ENCODE measurements at regions not wholly inside any gene's neighbourhood (a gene's known extent, or its start where the extent isn't known, plus 50 kb on each side); places are given as distances from the start of the nearest gene placed in this dataset.

DNA sequence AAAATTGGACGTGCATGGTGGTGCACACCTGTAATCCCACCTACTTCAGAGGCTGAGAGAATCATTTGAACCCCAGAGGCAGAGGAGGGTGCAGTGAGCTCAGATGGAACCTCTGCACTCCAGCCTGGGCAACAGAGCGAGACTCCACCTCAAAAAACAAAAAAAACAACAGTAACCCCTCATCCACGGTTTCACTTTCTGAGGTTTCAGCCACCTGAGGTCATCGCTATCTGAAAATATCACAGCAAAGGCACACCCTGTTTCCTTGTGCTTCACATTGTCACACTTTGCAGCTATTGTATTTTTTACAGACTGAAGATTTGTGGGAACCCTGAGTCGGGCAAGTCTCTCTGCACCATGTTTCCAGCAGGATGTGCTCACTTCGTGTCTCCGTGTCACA, 54.1 kb upstream of the FOXQ1 start:
- Histone ChIP-seq H3K4me3 (no peak overlapping the region), H3K4me1 (replicated peaks) (no peaks in the 10 kb centered on the region), H3K9me3 (replicated peaks) (no peaks in the 10 kb centered on the region), H3K27ac (no peak overlapping the region), H3K36me3 (no peaks in the 10 kb centered on the region), H3K27me3 (replicated peaks) (no peaks in the 10 kb centered on the region)
- DNase-seq (ENCODE audit: low read depth in 1 of 2, low spot score in 2 of 2): no peak

DNA sequence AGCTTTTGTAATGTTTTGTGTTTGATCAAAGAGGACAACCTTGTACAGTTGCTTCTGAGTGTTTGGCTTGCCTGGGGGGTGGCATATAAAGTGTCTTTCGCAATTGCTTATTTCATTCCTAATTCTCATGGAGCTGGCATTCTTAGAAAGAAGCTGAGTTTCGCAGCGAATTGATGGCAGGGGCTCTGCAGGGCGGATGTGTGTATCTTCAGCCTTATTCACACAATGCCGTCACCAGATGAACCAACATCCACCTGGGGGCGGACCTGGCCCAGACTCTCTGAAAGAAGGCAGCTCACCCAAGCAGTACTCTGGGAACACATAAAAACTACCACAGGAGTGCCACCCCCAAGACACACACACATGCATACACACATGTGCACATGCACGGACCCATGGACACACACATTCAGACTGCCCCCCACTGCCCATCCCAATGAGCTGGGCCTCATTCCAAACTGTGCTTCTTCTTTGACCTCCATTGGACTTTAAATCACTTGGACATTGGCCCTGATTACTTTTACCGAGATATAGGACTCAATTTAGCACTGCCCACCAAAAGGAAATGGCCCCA, 55.4 kb upstream of the FOXQ1 start:
- no peak for DNase-seq (ENCODE audit: low read depth in 1 of 2, low spot score in 2 of 2)
- Histone ChIP-seq H3K36me3 (no peaks in the 10 kb centered on the region), H3K4me1 (replicated peaks) (no peaks in the 10 kb centered on the region), H3K9me3 (replicated peaks) (no peaks in the 10 kb centered on the region), H3K27me3 (replicated peaks) (no peaks in the 10 kb centered on the region), H3K4me3 (no peak overlapping the region), H3K27ac (no peak overlapping the region)

DNA sequence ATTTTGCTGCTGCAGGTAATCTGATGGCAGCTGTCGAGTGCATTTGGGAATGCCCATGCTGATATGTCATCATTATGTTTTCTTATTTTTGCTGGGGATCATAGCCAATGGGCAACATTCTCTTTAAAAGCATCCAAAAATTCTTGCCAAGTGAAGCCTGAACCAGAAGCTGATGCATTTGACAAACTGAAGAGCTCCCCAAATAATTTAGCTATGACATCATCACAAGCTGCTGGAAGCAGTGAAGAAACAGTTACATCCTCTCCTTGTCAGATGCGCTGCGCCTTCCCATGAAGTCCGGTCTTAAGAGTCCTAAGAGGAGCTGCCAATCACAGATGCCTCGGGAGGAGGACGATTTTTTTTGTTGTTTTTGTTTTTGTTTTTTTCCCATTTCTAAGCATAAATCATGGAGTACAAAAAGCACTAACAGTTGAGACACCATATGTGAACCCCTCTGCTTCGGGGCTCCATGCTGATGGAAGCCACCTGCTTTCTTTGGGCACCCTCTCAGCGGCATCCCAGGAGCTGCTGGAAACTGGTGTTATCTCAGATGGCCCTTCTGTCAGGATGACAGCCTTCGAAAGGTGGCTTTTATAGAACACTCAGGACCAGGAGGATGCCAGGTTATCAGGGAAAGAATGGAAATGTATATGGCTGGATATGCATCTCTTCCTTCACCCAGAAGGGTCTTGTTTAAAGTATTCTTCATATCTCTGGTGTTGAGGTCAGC, 56.1 kb upstream of the FOXQ1 start:
- Histone ChIP-seq H3K36me3 (no peaks in the 10 kb centered on the region), H3K9me3 (replicated peaks) (no peaks in the 10 kb centered on the region), H3K27me3 (replicated peaks) (no peaks in the 10 kb centered on the region), H3K4me1 (replicated peaks) (0 out of 2 replicates have a peak, but pooled peaks cover 2% of the 10 kb centered on the region), H3K27ac (no peak overlapping the region), H3K4me3 (no peak overlapping the region)
- no peak for DNase-seq (ENCODE audit: low read depth in 1 of 2, low spot score in 2 of 2)

- no peak overlapping the region for H3K27ac ChIP-seq
- no peaks in the 10 kb centered on the region for H3K9me3 ChIP-seq (replicated peaks)
- DNase-seq (ENCODE audit: low read depth in 1 of 2, low spot score in 2 of 2): no peak
- no peaks in the 10 kb centered on the region for H3K36me3 ChIP-seq
- no peaks in the 10 kb centered on the region for H3K27me3 ChIP-seq (replicated peaks)
- H3K4me3 ChIP-seq: no peak overlapping the region
- H3K4me1 ChIP-seq (replicated peaks): 0 out of 2 replicates have a peak, but pooled peaks cover 4% of the 10 kb centered on the region
These were observed 57.6 kb upstream of the FOXQ1 start for GRCh38 chr6:1254326-1254725.

DNA sequence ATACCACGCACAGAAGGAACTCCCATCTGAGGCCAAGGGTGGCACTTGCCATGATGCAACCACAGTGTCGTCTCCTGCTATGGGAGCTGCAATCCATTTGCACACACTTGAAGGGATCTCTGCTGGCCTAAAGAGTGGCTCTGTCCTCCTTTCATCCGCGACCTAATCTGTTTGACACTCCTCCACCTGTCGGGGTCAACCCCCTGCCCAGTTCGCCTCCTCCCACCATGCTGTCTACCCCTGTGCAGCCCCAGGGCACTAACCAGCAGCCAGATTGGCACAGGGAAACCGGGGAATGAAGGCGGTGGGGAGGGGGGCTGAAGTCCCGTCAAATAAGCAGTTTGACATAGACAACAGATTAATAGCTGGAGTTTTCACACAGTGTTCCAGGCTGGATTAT, 58.1 kb upstream of the FOXQ1 start:
- no peaks in the 10 kb centered on the region for H3K27me3 ChIP-seq (replicated peaks)
- no peak overlapping the region for H3K27ac ChIP-seq
- no peak for DNase-seq (ENCODE audit: low read depth in 1 of 2, low spot score in 2 of 2)
- no peaks in the 10 kb centered on the region for H3K36me3 ChIP-seq
- H3K9me3 ChIP-seq (replicated peaks): no peaks in the 10 kb centered on the region
- no peak overlapping the region for H3K4me3 ChIP-seq
- 0 out of 2 replicates have a peak, but pooled peaks cover 4% of the 10 kb centered on the region for H3K4me1 ChIP-seq (replicated peaks)

DNA sequence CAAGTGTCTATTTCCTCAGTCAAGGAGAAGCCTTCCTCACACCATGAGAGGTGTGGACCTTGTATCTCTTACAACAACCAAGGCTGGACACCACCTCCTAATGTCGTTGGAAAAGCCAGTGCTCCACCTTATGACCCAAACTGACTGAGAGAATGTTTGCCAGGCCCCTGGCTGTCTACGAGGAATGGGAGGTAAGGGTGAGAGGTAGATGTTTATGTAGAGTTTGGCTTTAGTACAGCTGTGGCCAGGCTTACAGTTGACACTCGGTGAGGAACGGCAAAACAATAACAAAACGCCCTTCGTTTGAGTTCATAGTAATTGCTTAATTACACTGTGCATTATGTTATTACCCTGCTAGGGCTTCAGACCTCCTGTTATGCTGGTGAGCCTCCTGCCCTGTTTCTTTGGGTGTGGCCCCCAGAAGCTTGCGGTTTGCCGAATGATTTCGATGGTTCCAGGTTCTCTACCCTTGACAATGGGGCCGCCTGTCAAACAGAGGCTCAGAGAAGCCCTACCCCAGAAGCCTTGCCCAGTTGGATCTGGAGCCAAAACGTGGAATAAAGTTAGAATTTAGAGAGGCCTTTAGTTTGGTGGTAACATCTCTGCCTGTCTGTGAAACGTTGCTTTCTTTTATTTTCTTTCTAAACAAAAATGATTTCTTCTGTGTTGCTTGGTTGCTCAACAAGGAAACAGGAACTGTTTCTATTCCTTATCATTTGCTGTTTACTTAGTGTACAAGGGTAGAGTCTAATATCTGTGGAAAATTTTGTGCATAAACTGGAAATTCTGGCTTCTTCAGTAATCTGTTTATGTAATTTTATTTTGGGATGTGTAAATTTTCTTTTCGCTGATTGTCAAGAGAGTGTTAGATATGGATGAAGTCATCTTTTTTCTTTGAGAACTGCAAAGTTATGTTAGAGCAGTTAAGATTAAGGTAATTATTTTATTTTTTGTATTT, 60.4 kb upstream of the FOXQ1 start:
- H3K4me3 ChIP-seq: no peak overlapping the region
- 0 out of 2 replicates have a peak, but pooled peaks cover 4% of the 10 kb centered on the region for H3K4me1 ChIP-seq (replicated peaks)
- no peaks in the 10 kb centered on the region for H3K27me3 ChIP-seq (replicated peaks)
- no peak for DNase-seq (ENCODE audit: low read depth in 1 of 2, low spot score in 2 of 2)
- H3K36me3 ChIP-seq: no peaks in the 10 kb centered on the region
- H3K27ac ChIP-seq: no peak overlapping the region
- no peaks in the 10 kb centered on the region for H3K9me3 ChIP-seq (replicated peaks)

DNA sequence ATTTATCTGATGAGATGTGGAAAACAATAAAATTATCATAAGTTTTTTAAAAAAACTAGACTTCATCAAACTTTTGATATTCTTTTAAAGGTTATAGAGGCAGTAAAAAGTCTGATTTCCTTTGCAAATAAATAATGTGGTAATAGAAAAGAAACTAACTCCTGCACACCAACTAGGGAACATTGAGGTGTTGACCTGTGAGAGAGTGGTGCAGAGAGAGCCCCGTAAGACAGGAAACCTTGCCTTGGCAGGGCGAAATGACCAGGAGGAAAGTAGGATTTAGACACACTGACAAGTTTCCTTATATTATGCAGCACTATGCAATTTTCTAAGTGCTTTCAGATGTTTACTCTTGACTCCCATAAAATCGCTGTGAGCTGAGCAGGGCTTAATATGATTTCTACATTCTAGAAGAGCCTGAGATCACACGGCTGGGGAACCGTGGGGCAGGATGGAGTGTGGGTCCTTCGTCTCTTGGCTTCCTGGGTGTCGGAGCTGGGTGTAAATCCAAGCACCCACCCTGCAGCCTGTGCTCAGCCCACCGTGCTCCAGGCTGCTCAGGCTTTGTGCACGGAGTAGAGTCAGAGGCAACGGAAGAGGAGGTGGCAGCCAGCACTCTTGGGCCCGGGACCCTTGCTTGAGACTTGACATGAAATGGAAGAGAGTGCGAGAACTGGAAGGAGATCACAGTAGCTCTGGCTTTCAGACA, 61.3 kb upstream of the FOXQ1 start:
- DNase-seq (ENCODE audit: low read depth in 1 of 2, low spot score in 2 of 2): peak in 1 of 2 experiments; percentile 10
- Histone ChIP-seq H3K36me3 (no peaks in the 10 kb centered on the region), H3K9me3 (replicated peaks) (no peaks in the 10 kb centered on the region), H3K4me1 (replicated peaks) (0 out of 2 replicates have a peak, but pooled peaks cover 4% of the 10 kb centered on the region), H3K27ac (no peak overlapping the region), H3K4me3 (no peak overlapping the region), H3K27me3 (replicated peaks) (no peaks in the 10 kb centered on the region)

DNA sequence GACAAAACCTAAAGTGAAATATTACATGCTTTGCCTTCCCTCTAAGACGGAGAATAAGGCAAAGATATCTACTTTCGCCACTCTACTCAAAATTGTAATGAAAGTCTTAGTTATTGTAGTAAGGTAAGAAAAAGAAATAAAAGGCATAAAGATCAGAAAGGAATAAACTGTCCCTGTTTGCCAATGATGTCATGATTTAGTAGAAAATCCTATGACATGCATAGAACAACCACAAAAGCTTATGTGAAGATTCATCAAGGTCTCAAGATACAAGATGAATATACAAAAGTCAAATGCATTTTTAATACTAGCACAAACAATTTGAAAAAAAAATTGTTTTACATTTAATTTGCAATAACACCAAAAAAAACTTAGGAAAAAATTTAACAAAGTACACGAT, 64.0 kb upstream of the FOXQ1 start:
- H3K9me3 ChIP-seq (replicated peaks): no peaks in the 10 kb centered on the region
- no peaks in the 10 kb centered on the region for H3K27me3 ChIP-seq (replicated peaks)
- no peak for DNase-seq (ENCODE audit: low read depth in 1 of 2, low spot score in 2 of 2)
- no peak overlapping the region for H3K27ac ChIP-seq
- H3K36me3 ChIP-seq: no peaks in the 10 kb centered on the region
- peaks cover 11% of the 10 kb centered on the region for H3K4me1 ChIP-seq (replicated peaks)
- H3K4me3 ChIP-seq: no peak overlapping the region

GRCh38 chr6:1247056-1247455, 64.8 kb upstream of the FOXQ1 start:
- H3K27me3 ChIP-seq (replicated peaks): no peaks in the 10 kb centered on the region
- H3K27ac ChIP-seq: no peak overlapping the region
- no peak for DNase-seq (ENCODE audit: low read depth in 1 of 2, low spot score in 2 of 2)
- H3K4me1 ChIP-seq (replicated peaks): peaks cover 19% of the 10 kb centered on the region
- H3K36me3 ChIP-seq: no peaks in the 10 kb centered on the region
- no peak overlapping the region for H3K4me3 ChIP-seq
- no peaks in the 10 kb centered on the region for H3K9me3 ChIP-seq (replicated peaks)

DNA sequence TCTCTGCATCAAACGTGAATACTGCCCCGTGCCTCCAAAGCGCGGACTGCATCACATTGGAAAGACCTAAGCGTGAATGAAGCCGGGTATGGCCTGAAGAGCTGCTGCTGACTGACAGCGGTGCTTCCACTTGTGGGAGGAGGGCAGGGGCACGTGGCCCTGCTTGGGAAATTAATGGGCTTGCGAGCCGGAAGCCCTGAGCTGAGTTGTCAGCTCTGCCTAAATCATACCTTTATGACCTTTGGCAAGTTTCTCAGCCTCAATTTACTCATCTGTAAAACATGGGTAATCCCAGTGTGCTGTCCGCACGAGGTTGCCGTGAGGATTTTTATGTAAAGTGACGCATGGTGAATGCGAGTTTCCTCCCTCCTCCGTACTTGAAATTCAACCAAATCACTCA, 67.0 kb upstream of the FOXQ1 start:
- H3K36me3 ChIP-seq: no peaks in the 10 kb centered on the region
- peaks cover 34% of the 10 kb centered on the region for H3K4me1 ChIP-seq (replicated peaks)
- no peak overlapping the region for H3K27ac ChIP-seq
- no peak overlapping the region for H3K4me3 ChIP-seq
- H3K27me3 ChIP-seq (replicated peaks): no peaks in the 10 kb centered on the region
- H3K9me3 ChIP-seq (replicated peaks): no peaks in the 10 kb centered on the region
- no peak for DNase-seq (ENCODE audit: low read depth in 1 of 2, low spot score in 2 of 2)

GRCh38 chr6:1244278-1244677, 67.6 kb upstream of the FOXQ1 start:
- no peak overlapping the region for H3K27ac ChIP-seq
- no peaks in the 10 kb centered on the region for H3K36me3 ChIP-seq
- no peak for DNase-seq (ENCODE audit: low read depth in 1 of 2, low spot score in 2 of 2)
- peaks cover 34% of the 10 kb centered on the region for H3K4me1 ChIP-seq (replicated peaks)
- H3K9me3 ChIP-seq (replicated peaks): no peaks in the 10 kb centered on the region
- H3K27me3 ChIP-seq (replicated peaks): no peaks in the 10 kb centered on the region
- H3K4me3 ChIP-seq: no peak overlapping the region

GRCh38 chr6:1242446-1242845, 69.5 kb upstream of the FOXQ1 start:
- H3K36me3 ChIP-seq: no peaks in the 10 kb centered on the region
- peaks cover 34% of the 10 kb centered on the region for H3K4me1 ChIP-seq (replicated peaks)
- DNase-seq (ENCODE audit: low read depth in 1 of 2, low spot score in 2 of 2): peak; percentile 81 to 85
- peak overlapping the region; percentile 65 for H3K27ac ChIP-seq
- no peaks in the 10 kb centered on the region for H3K27me3 ChIP-seq (replicated peaks)
- no peaks in the 10 kb centered on the region for H3K9me3 ChIP-seq (replicated peaks)
- H3K4me3 ChIP-seq: no peak overlapping the region

DNA sequence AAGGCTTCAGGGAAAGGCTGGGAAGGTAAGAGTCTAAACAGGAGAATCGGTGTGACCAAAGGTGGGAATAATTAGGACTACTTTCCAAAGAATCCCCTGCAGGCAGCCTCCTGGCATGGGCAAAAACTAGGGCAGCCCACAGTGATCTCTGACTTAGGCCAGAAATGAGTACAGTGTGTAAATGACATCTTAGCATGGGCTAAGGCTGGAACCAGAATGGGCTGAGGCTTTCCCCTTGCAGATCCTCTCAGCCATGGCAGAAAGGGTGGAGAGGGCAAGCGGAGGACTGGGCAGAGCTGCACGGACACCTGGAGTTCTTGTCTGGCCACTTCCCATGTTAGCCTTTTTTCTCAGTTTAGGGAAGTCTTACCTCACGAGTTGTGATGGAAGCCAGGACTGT, 69.9 kb upstream of the FOXQ1 start:
- Histone ChIP-seq H3K4me3 (no peak overlapping the region), H3K27ac (peak overlapping the region; percentile 48), H3K27me3 (replicated peaks) (no peaks in the 10 kb centered on the region), H3K4me1 (replicated peaks) (peaks cover 34% of the 10 kb centered on the region), H3K9me3 (replicated peaks) (no peaks in the 10 kb centered on the region), H3K36me3 (no peaks in the 10 kb centered on the region)
- no peak for DNase-seq (ENCODE audit: low read depth in 1 of 2, low spot score in 2 of 2)

All from SJSA1 (cell line).